Stomach (tissue), 4 donors: ENCODE measurements at regions not wholly inside any gene's neighbourhood (a gene's known extent, or its start where the extent isn't known, plus 50 kb on each side); places are given as distances from the start of the nearest gene placed in this dataset.

Experiments used
- CTCF ChIP-seq, 7 experiments: fragments of 450-650 bp in 4 of 7; fragments of 200-600 bp in 3 of 7; sonication (generic) in 3 of 7; IDR thresholded peaks; one replicate each; pipeline ENCODE4 v1.5.1; 2016 to 2019; ENCODE audit warnings: antibody characterized with exemption in 7 of 7, control low read depth in 2 of 7, mild to moderate bottlenecking in 1 of 7
- POLR2A ChIP-seq, 4 donors: fragments of 450-650 bp; IDR thresholded peaks; one replicate each; pipeline ENCODE4 v1.6.1; 2016; ENCODE audit warnings: antibody characterized with exemption in 4 of 4, control low read depth in 2 of 4, mild to moderate bottlenecking in 1 of 4, moderate library complexity in 1 of 4
- POLR2AphosphoS5 ChIP-seq, 3 donors: sonication (generic); formaldehyde crosslinking; IDR thresholded peaks; one replicate each; pipeline ENCODE4 v1.6.1; 2016; ENCODE audit warnings: antibody characterized with exemption in 3 of 3

- TF ChIP-seq POLR2AphosphoS5 (IDR thresholded peaks at IDR 0.05) (no peak), CTCF (IDR thresholded peaks at IDR 0.05) (no peak), POLR2A (IDR thresholded peaks at IDR 0.05) (no peak)
These were observed 624.2 kb upstream of the ZFHX3 start for GRCh38 chr16:73672135-73672534.
